ENCODE measurements at regions not wholly inside any gene's neighbourhood (a gene's known extent, or its start where the extent isn't known, plus 50 kb on each side); places are given as distances from the start of the nearest gene placed in this dataset.
"Not testable (repeated sequence)": the region's sequence is repeated elsewhere in the genome, so short reads cannot be mapped to it uniquely, and the experiment has no call there.

DNA sequence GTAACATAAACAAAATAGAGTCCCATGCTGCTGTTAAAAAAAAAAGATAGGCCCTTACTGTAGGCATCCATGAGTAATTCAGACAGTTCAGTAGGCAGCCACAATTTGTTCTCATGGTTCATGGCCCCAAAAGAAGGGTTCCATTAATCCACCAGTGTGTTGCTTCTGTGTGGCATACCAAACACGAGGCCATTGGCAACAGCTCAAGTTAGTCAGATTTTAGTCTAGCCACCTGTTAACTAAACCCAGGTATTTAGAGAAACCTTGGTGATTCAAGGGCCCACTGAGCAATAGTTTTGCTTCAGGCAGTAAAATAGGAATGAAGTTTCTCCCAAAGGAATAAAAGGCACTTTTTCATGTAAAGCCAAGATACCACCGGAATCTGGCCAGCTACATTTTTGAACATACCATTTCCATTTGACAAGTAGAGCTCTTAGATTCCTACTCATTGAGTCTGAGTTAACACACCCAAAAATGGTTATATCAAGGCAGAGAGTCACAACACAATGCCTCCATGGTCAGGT, 80.1 kb upstream of the SRD5A2 start:
- intact Hi-C loops (cut with micrococcal nuclease), result no loop called here
- H3K4me1 ChIP-seq (ENCODE audit: insufficient read depth, low read length), result no peaks in the 10 kb centered on the region
- Mint-ChIP-seq H3K4me1 (no peaks in the 10 kb centered on the region), H3K4me3 (no peak overlapping the region), H3K36me3 (peaks cover 0 to 1% of the 10 kb centered on the region in 2 donors), H3K9me3 (peaks cover 0 to 3% (median under 1%) of the 10 kb centered on the region in 8 donors), H3K27ac (no peak overlapping the region), H3K27me3 (peaks cover 10 to 11% of the 10 kb centered on the region in 2 donors)
- H3K27ac ChIP-seq (ENCODE audit: low read depth, low read length), result no peak overlapping the region
- no peaks in the 10 kb centered on the region for H3K9me3 ChIP-seq (ENCODE audit: control insufficient read depth in 1 of 2, low read length in 2 of 2)
- POLR2A ChIA-PET (ENCODE audit: partially characterized antibody), result no interaction called here
- DNase-seq, result no peak
- no peaks in the 10 kb centered on the region for H3K36me3 ChIP-seq (ENCODE audit: insufficient read depth, low read length)
- no peak overlapping the region for H3K4me3 ChIP-seq (ENCODE audit: low read length in 2 of 2)
- CTCF ChIA-PET (ENCODE audit: partially characterized antibody), result no interaction called here
- no peaks in the 10 kb centered on the region for H3K27me3 ChIP-seq (ENCODE audit: insufficient read depth, low read length)

DNA sequence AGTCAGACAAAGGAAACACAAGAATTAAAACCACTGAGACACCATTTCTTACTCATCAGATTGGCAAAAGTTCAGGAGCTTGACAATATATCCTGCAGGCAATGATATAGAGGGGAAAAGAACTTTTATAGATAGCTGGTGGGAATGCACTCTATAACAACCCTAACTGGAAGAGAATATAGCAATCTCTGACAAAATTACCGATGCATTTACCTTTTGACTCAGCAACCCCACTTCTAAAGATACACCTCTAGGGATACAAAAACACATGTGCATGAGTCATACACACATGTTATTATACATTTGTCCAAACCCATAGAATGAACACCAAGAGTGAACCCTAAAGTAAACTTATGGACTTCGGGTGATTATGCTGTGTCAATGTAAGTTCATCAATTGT, 79.4 kb upstream of the SRD5A2 start:
- H3K36me3 ChIP-seq (ENCODE audit: insufficient read depth, low read length), result no peaks in the 10 kb centered on the region
- H3K4me3 ChIP-seq (ENCODE audit: low read length in 2 of 2), result no peak overlapping the region
- H3K4me1 Mint-ChIP-seq, result no peaks in the 10 kb centered on the region
- no peaks in the 10 kb centered on the region for H3K4me1 ChIP-seq (ENCODE audit: insufficient read depth, low read length)
- no peak overlapping the region for H3K4me3 Mint-ChIP-seq
- no peak overlapping the region for H3K27ac ChIP-seq (ENCODE audit: low read depth, low read length)
- H3K9me3 ChIP-seq (ENCODE audit: control insufficient read depth in 1 of 2, low read length in 2 of 2), result no peaks in the 10 kb centered on the region
- H3K27me3 ChIP-seq (ENCODE audit: insufficient read depth, low read length), result no peaks in the 10 kb centered on the region
- peaks cover 0 to 3% (median 0%) of the 10 kb centered on the region in 8 donors for H3K9me3 Mint-ChIP-seq
- POLR2A ChIA-PET (ENCODE audit: partially characterized antibody), result no interaction called here
- CTCF ChIA-PET (ENCODE audit: partially characterized antibody), result no interaction called here
- intact Hi-C loops (cut with micrococcal nuclease), result no loop called here
- H3K27ac Mint-ChIP-seq, result no peak overlapping the region
- peaks cover 0 to 1% of the 10 kb centered on the region in 2 donors for H3K36me3 Mint-ChIP-seq
- DNase-seq, result no peak
- peaks cover 9 to 10% of the 10 kb centered on the region in 2 donors for H3K27me3 Mint-ChIP-seq

DNA sequence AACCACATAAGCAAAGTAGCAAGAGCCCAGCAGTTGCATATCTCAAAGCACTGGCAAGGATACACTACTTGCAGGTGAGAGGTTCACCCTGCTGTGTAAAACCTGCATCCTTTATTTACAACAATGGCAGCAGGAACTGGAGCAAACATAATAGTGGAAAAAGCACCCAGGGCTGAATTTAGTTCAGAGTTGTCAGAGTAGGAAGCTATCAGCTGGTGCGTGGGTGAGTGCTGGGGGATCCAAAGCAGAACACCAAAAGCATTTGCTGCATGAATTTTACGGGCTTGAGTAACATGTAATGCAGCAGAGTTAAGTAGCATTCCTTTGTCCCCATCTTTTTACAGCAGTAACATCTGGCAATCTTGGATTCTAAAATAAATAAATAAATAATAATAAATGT, 73.5 kb upstream of the SRD5A2 start:
- peaks cover 11 to 13% of the 10 kb centered on the region in 2 donors for H3K27me3 Mint-ChIP-seq
- CTCF ChIA-PET (ENCODE audit: partially characterized antibody), result no interaction called here
- H3K27me3 ChIP-seq (ENCODE audit: insufficient read depth, low read length), result no peaks in the 10 kb centered on the region
- H3K9me3 ChIP-seq (ENCODE audit: control insufficient read depth in 1 of 2, low read length in 2 of 2), result no peaks in the 10 kb centered on the region
- no peaks in the 10 kb centered on the region for H3K36me3 Mint-ChIP-seq
- H3K9me3 Mint-ChIP-seq, result peaks cover 0 to 3% (median 0%) of the 10 kb centered on the region in 8 donors
- H3K4me1 Mint-ChIP-seq, result no peaks in the 10 kb centered on the region
- DNase-seq, result no peak
- POLR2A ChIA-PET (ENCODE audit: partially characterized antibody), result no interaction called here
- H3K4me3 Mint-ChIP-seq, result no peak overlapping the region
- H3K4me3 ChIP-seq (ENCODE audit: low read length in 2 of 2), result no peak overlapping the region
- no peaks in the 10 kb centered on the region for H3K4me1 ChIP-seq (ENCODE audit: insufficient read depth, low read length)
- H3K27ac ChIP-seq (ENCODE audit: low read depth, low read length), result no peak overlapping the region
- intact Hi-C loops (cut with micrococcal nuclease), result no loop called here
- H3K36me3 ChIP-seq (ENCODE audit: insufficient read depth, low read length), result no peaks in the 10 kb centered on the region
- H3K27ac Mint-ChIP-seq, result no peak overlapping the region

DNA sequence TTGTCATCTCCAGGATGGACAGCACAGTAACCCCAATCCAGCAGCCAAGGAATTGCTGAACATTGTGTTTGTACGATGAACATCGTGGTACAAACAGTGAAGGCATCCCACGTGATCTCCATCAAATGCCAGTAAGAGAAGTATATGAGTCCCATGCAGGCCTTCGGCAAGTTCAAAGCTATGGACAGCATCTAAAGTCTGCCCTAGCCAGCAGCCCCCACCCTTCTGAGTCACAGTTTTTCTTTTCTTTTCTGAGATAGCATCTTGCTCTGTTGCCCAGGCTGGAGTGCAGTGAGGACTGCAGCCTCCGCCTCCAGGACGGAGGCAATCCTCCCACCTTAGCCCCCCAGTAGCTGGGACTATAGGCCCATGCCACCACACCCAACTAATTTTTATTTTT, 71.0 kb upstream of the SRD5A2 start:
- Histone ChIP-seq H3K36me3 (ENCODE audit: insufficient read depth, low read length) (no peaks in the 10 kb centered on the region), H3K9me3 (ENCODE audit: control insufficient read depth in 1 of 2, low read length in 2 of 2) (no peaks in the 10 kb centered on the region), H3K27ac (ENCODE audit: low read depth, low read length) (no peak overlapping the region), H3K27me3 (ENCODE audit: insufficient read depth, low read length) (no peaks in the 10 kb centered on the region), H3K4me1 (ENCODE audit: insufficient read depth, low read length) (no peaks in the 10 kb centered on the region), H3K4me3 (ENCODE audit: low read length in 2 of 2) (no peak overlapping the region)
- no peaks in the 10 kb centered on the region for H3K4me1 Mint-ChIP-seq
- H3K9me3 Mint-ChIP-seq, result peaks cover 0 to 3% (median 0%) of the 10 kb centered on the region in 8 donors
- DNase-seq, result no peak
- POLR2A ChIA-PET (ENCODE audit: partially characterized antibody), result no interaction called here
- CTCF ChIA-PET (ENCODE audit: partially characterized antibody), result no interaction called here
- no peaks in the 10 kb centered on the region for H3K36me3 Mint-ChIP-seq
- H3K4me3 Mint-ChIP-seq, result no peak overlapping the region
- H3K27me3 Mint-ChIP-seq, result peaks cover 12% of the 10 kb centered on the region in 2 donors
- intact Hi-C loops (cut with micrococcal nuclease), result no loop called here
- H3K27ac Mint-ChIP-seq, result no peak overlapping the region

DNA sequence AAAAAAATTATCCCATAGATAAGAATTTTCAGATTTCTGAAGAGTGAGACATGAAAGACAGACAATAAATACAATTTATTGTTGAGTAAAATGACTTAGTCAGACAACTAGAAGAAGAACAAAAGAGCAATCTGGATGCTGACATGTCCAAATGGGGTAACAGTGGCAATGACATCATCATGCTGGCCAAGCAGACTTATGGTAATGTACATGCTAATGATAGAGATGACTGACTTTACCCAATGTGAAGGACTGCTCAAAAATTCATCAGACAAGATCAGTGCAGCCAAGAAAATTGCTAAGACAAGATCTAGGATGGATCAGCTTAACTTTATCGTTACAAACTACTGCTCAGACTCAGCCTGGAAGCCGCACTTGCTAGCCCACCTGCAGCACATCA, 70.5 kb upstream of the SRD5A2 start:
- ChIA-PET POLR2A (ENCODE audit: partially characterized antibody) (no interaction called here), CTCF (ENCODE audit: partially characterized antibody) (no interaction called here)
- Histone ChIP-seq H3K4me1 (ENCODE audit: insufficient read depth, low read length) (no peaks in the 10 kb centered on the region), H3K4me3 (ENCODE audit: low read length in 2 of 2) (no peak overlapping the region), H3K27ac (ENCODE audit: low read depth, low read length) (no peak overlapping the region), H3K27me3 (ENCODE audit: insufficient read depth, low read length) (no peaks in the 10 kb centered on the region), H3K36me3 (ENCODE audit: insufficient read depth, low read length) (no peaks in the 10 kb centered on the region), H3K9me3 (ENCODE audit: control insufficient read depth in 1 of 2, low read length in 2 of 2) (no peaks in the 10 kb centered on the region)
- intact Hi-C loops (cut with micrococcal nuclease), result no loop called here
- no peak for DNase-seq
- Mint-ChIP-seq H3K4me3 (no peak overlapping the region), H3K36me3 (no peaks in the 10 kb centered on the region), H3K27me3 (peaks cover 11 to 12% of the 10 kb centered on the region in 2 donors), H3K27ac (no peak overlapping the region), H3K4me1 (no peaks in the 10 kb centered on the region), H3K9me3 (peaks cover 0 to 3% (median 0%) of the 10 kb centered on the region in 8 donors)

DNA sequence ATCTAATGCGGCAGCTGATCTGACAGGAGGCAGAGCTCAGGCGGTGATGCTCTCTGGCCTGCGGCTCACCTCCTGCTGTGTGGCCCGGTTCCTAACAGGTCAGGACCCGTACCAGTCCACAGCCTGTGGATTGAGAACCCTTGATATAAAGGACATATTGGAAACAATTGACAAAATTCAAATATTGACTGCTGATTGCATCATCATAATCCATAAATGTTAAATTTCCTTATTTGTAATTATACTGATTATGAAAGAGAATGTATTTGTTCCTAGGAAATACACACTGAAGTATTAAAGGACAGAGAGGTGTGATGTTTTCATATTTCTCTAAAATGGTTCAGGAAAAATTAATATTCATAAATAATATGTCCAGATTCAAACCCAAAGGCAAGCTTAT, 63.8 kb upstream of the SRD5A2 start:
- no peaks in the 10 kb centered on the region for H3K36me3 Mint-ChIP-seq
- H3K36me3 ChIP-seq (ENCODE audit: insufficient read depth, low read length), result no peaks in the 10 kb centered on the region
- ChIA-PET POLR2A (ENCODE audit: partially characterized antibody) (no interaction called here), CTCF (ENCODE audit: partially characterized antibody) (no interaction called here)
- no peak for DNase-seq
- H3K27ac ChIP-seq (ENCODE audit: low read depth, low read length), result no peak overlapping the region
- H3K4me1 ChIP-seq (ENCODE audit: insufficient read depth, low read length), result no peaks in the 10 kb centered on the region
- H3K9me3 Mint-ChIP-seq, result peaks cover 0 to 6% (median 2%) of the 10 kb centered on the region in 8 donors
- intact Hi-C loops (cut with micrococcal nuclease), result no loop called here
- H3K27ac Mint-ChIP-seq, result no peak overlapping the region
- H3K27me3 Mint-ChIP-seq, result peaks cover 11 to 16% of the 10 kb centered on the region in 2 donors
- H3K4me1 Mint-ChIP-seq, result no peaks in the 10 kb centered on the region
- no peaks in the 10 kb centered on the region for H3K27me3 ChIP-seq (ENCODE audit: insufficient read depth, low read length)
- no peak overlapping the region for H3K4me3 Mint-ChIP-seq
- H3K4me3 ChIP-seq (ENCODE audit: low read length in 2 of 2), result no peak overlapping the region
- no peaks in the 10 kb centered on the region for H3K9me3 ChIP-seq (ENCODE audit: control insufficient read depth in 1 of 2, low read length in 2 of 2)

DNA sequence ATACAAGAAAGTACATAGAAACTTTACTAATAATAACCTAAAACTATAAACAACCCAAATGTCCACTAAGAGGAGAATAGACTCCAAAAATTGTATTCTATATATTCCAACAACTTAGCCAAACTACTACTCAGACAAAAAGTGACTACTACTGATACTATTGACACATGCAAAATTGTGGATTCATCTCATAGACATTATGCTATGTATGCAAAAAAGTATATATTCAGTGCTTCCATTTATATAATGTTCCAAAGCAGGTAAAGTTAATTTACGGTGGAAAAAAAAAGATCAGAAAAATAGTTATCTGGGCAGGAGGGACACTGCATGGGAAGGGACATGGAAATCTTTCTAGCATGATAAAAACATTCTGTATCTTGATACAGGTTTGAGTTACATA, 62.0 kb upstream of the SRD5A2 start:
- no peak overlapping the region for H3K4me3 ChIP-seq (ENCODE audit: low read length in 2 of 2)
- DNase-seq, result no peak
- Mint-ChIP-seq H3K27ac (no peak overlapping the region), H3K36me3 (no peaks in the 10 kb centered on the region), H3K9me3 (peaks cover 0 to 6% (median 2%) of the 10 kb centered on the region in 8 donors), H3K27me3 (peaks cover 8 to 13% of the 10 kb centered on the region in 2 donors), H3K4me3 (no peak overlapping the region), H3K4me1 (no peaks in the 10 kb centered on the region)
- intact Hi-C loops (cut with micrococcal nuclease), result no loop called here
- H3K27me3 ChIP-seq (ENCODE audit: insufficient read depth, low read length), result no peaks in the 10 kb centered on the region
- no peaks in the 10 kb centered on the region for H3K4me1 ChIP-seq (ENCODE audit: insufficient read depth, low read length)
- POLR2A ChIA-PET (ENCODE audit: partially characterized antibody), result no interaction called here
- H3K9me3 ChIP-seq (ENCODE audit: control insufficient read depth in 1 of 2, low read length in 2 of 2), result no peaks in the 10 kb centered on the region
- H3K27ac ChIP-seq (ENCODE audit: low read depth, low read length), result no peak overlapping the region
- CTCF ChIA-PET (ENCODE audit: partially characterized antibody), result no interaction called here
- no peaks in the 10 kb centered on the region for H3K36me3 ChIP-seq (ENCODE audit: insufficient read depth, low read length)

DNA sequence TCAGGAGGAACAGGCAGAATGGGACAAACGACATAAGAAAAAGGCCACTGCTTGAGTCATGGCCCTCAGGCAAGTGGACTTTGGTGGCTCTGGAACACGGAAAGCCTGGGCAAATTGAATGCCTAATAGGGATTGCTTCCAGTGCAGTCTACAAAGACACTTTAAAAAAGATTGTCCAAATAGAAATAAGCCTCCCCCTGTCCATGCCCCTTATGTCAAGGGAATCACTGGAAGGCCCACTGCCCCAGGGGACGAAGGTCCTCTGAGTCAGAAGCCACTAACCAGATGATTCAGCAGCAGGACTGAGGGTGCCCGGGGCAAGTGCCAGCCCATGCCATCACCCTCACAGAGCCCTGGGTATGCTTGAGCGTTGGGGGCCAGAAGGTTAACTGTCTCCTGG, 51.5 kb upstream of the SRD5A2 start:
- H3K36me3 ChIP-seq (ENCODE audit: insufficient read depth, low read length); H3K4me1 Mint-ChIP-seq; H3K27me3 ChIP-seq (ENCODE audit: insufficient read depth, low read length); CTCF ChIA-PET (ENCODE audit: partially characterized antibody); DNase-seq; H3K4me1 ChIP-seq (ENCODE audit: insufficient read depth, low read length); H3K4me3 ChIP-seq (ENCODE audit: low read length in 2 of 2); H3K36me3 Mint-ChIP-seq; H3K9me3 ChIP-seq (ENCODE audit: control insufficient read depth in 1 of 2, low read length in 2 of 2); H3K27ac Mint-ChIP-seq; H3K4me3 Mint-ChIP-seq; H3K27ac ChIP-seq (ENCODE audit: low read depth, low read length); intact Hi-C loops (cut with micrococcal nuclease); POLR2A ChIA-PET (ENCODE audit: partially characterized antibody): not testable (repeated sequence)
- H3K27me3 Mint-ChIP-seq, result peaks cover 7 to 11% of the 10 kb centered on the region in 2 donors
- peaks cover 3 to 17% (median 7%) of the 10 kb centered on the region in 8 donors for H3K9me3 Mint-ChIP-seq

Data from CD4-positive, alpha-beta memory T cell (primary cell).